ENCODE measurements at regions not wholly inside any gene's neighbourhood (a gene's known extent, or its start where the extent isn't known, plus 50 kb on each side); places are given as distances from the start of the nearest gene placed in this dataset.

DNA sequence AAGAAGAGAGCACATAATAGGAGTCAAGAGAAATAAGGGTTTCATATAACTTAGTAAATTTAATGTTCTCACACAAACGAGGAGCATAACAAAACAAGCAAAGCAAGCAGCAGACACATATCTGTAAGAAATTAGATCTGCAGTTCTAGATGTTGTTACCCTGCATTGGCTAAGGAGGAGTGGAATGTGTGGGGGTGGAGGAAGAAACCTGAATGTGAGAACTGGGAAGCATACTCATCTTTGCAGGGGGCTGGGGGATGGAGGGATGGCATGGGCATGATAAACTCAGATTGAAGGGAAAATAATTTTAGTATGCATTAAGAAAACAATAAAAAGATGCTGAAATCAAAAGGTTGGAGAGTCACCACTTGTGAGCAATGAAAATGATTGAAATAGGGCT, 255.0 kb downstream of the LIG4 start:
- no peak for TF ChIP-seq CTCF (IDR thresholded peaks at IDR 0.05)
- no peak for TF ChIP-seq POLR2A (IDR thresholded peaks at IDR 0.05)
